HG03354 (cell line): ENCODE measurements at regions not wholly inside any gene's neighbourhood (a gene's known extent, or its start where the extent isn't known, plus 50 kb on each side); places are given as distances from the start of the nearest gene placed in this dataset.
"Not testable (repeated sequence)": the region's sequence is repeated elsewhere in the genome, so short reads cannot be mapped to it uniquely, and the experiment has no call there.

Experiments
- ATAC-seq: cut with Tn5 transposase; IDR thresholded peaks from one replicate; pipeline ENCODE4 v1.9.1; 2021; ENCODE audit warnings: mild to moderate bottlenecking; ENCODE audit not compliant: unreplicated experiment, poor library complexity, severe bottlenecking

GRCh38 chr2:57370882-57371585 is 675.6 kb upstream of the VRK2 start:
- no peak for ATAC-seq

GRCh38 chr2:57372237-57372984 is 674.2 kb upstream of the VRK2 start:
- ATAC-seq = no peak

GRCh38 chr2:57373530-57373929 is 673.1 kb upstream of the VRK2 start:
- ATAC-seq = no peak

- ATAC-seq = no peak
Measured at GRCh38 chr2:57376985-57377384, 669.6 kb upstream of the VRK2 start.

- no peak for ATAC-seq
Measured at GRCh38 chr2:57386305-57386704, 660.3 kb upstream of the VRK2 start.

GRCh38 chr2:57396355-57397098 is 650.1 kb upstream of the VRK2 start:
- ATAC-seq = no peak

- ATAC-seq = no peak
Measured at GRCh38 chr2:57397550-57398360, 648.9 kb upstream of the VRK2 start.

- ATAC-seq = no peak
Measured at GRCh38 chr2:57399057-57399456, 647.5 kb upstream of the VRK2 start.

GRCh38 chr2:57402096-57402495 is 644.5 kb upstream of the VRK2 start:
- no peak for ATAC-seq

- ATAC-seq = no peak
Measured at GRCh38 chr2:57402755-57403154, 643.9 kb upstream of the VRK2 start.

GRCh38 chr2:57407772-57408201 is 638.8 kb upstream of the VRK2 start:
- no peak for ATAC-seq

- ATAC-seq = no peak
Measured at GRCh38 chr2:57408587-57408986, 638.0 kb upstream of the VRK2 start.

GRCh38 chr2:57417007-57417406 is 629.6 kb upstream of the VRK2 start:
- ATAC-seq = no peak

- not testable (repeated sequence) for ATAC-seq
Measured at GRCh38 chr2:57418859-57419346, 627.7 kb upstream of the VRK2 start.

GRCh38 chr2:57429831-57430230 is 616.8 kb upstream of the VRK2 start:
- ATAC-seq = no peak

- ATAC-seq = no peak
Measured at GRCh38 chr2:57432528-57432927, 614.1 kb upstream of the VRK2 start.

- ATAC-seq = no peak
Measured at GRCh38 chr2:57434441-57434840, 612.2 kb upstream of the VRK2 start.

GRCh38 chr2:57434972-57435371 is 611.6 kb upstream of the VRK2 start:
- ATAC-seq = no peak

GRCh38 chr2:57437077-57437476 is 609.5 kb upstream of the VRK2 start:
- no peak for ATAC-seq

GRCh38 chr2:57440437-57440836 is 606.2 kb upstream of the VRK2 start:
- no peak for ATAC-seq
